ENCODE measurements at regions not wholly inside any gene's neighbourhood (a gene's known extent, or its start where the extent isn't known, plus 50 kb on each side); places are given as distances from the start of the nearest gene placed in this dataset.

GRCh38 chr16:54679531-54679930 lies 251.1 kb upstream of the IRX5 start:
- TF ChIP-seq POLR2A (IDR thresholded peaks at IDR 0.05) (no peak), CTCF (IDR thresholded peaks at IDR 0.05) (no peak)
